ENCODE measurements at regions not wholly inside any gene's neighbourhood (a gene's known extent, or its start where the extent isn't known, plus 50 kb on each side); places are given as distances from the start of the nearest gene placed in this dataset.

DNA sequence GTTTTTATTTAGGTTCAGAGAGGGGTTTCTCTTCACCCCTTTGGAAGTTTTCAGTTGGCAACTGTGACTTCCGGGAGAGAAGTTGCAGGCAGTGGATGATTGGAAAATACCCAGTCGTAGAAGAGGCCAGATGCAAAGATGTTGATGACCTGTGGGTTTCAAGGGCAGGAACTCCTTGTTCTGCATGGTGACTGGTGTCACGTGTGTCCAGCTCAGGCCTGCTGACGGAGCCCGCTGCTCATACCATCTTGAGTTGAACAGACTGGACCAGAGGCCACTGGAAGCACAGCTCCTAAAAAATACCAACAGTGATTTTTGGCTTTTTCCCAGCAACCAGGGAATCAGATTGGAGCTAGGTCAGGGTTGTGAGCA is 243.9 kb upstream of the KLF4 start:
- TF ChIP-seq, protein P1, sequence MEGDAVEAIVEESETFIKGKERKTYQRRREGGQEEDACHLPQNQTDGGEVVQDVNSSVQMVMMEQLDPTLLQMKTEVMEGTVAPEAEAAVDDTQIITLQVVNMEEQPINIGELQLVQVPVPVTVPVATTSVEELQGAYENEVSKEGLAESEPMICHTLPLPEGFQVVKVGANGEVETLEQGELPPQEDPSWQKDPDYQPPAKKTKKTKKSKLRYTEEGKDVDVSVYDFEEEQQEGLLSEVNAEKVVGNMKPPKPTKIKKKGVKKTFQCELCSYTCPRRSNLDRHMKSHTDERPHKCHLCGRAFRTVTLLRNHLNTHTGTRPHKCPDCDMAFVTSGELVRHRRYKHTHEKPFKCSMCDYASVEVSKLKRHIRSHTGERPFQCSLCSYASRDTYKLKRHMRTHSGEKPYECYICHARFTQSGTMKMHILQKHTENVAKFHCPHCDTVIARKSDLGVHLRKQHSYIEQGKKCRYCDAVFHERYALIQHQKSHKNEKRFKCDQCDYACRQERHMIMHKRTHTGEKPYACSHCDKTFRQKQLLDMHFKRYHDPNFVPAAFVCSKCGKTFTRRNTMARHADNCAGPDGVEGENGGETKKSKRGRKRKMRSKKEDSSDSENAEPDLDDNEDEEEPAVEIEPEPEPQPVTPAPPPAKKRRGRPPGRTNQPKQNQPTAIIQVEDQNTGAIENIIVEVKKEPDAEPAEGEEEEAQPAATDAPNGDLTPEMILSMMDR (IDR thresholded peaks at IDR 0.05), result no peak
- intact Hi-C loops (cut with micrococcal nuclease), result no loop called here
- no peak for DNase-seq
- Mint-ChIP-seq H3K9me3 (no peaks in the 10 kb centered on the region), H3K27me3 (ENCODE audit: low read depth in 3 of 3) (peaks cover 1 to 2% (median 2%) of the 10 kb centered on the region in 3 donors), H3K36me3 (no peaks in the 10 kb centered on the region), H3K27ac (peak overlapping the region in 5 of 7 donors; percentile 6 to 83 (median 75)), H3K4me3 (peak overlapping the region; percentile 52 to 69), H3K4me1 (peaks cover 22% of the 10 kb centered on the region)
- Histone ChIP-seq H4K20me1 (ENCODE audit: insufficient read depth, low read length) (no peaks in the 10 kb centered on the region), H3K4me3 (replicated peaks in 1 of 3; ENCODE audit: low read depth in 2 of 3, low read length in 3 of 3) (peak overlapping the region in 2 of 3 experiments; percentile 7 to 36), H3K4me1 (ENCODE audit: control insufficient read depth in 1 of 2, insufficient read depth in 2 of 2, low read length in 2 of 2) (peaks cover 14 to 17% of the 10 kb centered on the region in 2 donors), H3K79me2 (ENCODE audit: insufficient read depth, low read length) (no peaks in the 10 kb centered on the region), H3K27ac (ENCODE audit: low read depth in 1 of 2, low read length in 2 of 2) (peak overlapping the region in 1 of 2 donors; percentile 42), H3K36me3 (replicated peaks in 1 of 2; ENCODE audit: control insufficient read depth in 1 of 2, insufficient read depth in 2 of 2, low read length in 2 of 2) (no peaks in the 10 kb centered on the region), H3K9me3 (replicated peaks in 1 of 2; ENCODE audit: control insufficient read depth in 1 of 2, insufficient read depth in 1 of 2, low read length in 2 of 2) (no peaks in the 10 kb centered on the region), H2AFZ (ENCODE audit: insufficient read depth, low read depth, low read length, poor library complexity, severe bottlenecking) (peak overlapping the region; percentile 64), H3K27me3 (ENCODE audit: control insufficient read depth in 2 of 2, insufficient read depth in 2 of 2, low read length in 2 of 2) (no peaks in the 10 kb centered on the region), H3K9ac (ENCODE audit: insufficient read depth, low read length, poor library complexity, severe bottlenecking) (no peak overlapping the region), H3K4me2 (replicated peaks; ENCODE audit: extremely low read depth, low read length, poor library complexity, severe bottlenecking) (peak overlapping the region; percentile 55)
- 100% methylated on average over 5 of the region's 5 CpGs for WGBS (ENCODE audit: insufficient coverage)

DNA sequence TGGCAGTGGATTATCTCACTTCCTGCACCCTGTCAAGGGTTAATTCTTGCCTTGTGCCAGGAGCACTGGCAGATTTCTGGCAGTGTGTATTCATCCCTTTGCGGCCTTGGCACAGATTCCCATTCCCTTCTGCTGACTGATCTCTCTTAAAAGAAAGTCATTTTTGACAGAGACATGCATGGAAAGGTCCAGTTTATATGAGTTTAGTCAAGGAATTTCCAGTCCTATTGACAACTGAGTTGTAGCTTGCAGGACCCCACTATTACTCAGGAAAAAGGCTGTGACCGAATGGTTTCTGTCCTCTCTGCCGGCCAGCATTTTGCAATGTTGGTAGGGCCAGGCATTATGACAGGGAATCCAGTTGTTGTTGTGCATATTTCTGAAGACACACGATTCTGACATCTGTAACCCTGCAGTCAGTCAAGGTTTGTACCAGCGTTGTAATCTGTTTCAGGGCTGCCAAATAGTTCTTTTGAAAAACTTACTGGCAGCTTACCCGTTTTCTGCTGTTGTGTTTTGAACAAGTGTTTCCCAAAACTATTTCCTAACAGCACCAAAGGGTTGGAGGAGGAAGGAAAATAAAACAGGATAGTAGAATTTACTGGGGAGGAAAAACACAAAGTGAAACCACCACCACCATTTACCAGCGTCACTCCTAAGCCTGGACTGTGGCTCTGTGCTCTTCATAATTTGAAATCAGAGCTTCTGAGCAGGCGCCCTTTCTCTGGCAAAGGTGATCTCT is 243.4 kb upstream of the KLF4 start:
- Mint-ChIP-seq H3K4me1 (peaks cover 17% of the 10 kb centered on the region), H3K36me3 (no peaks in the 10 kb centered on the region), H3K27ac (peak overlapping the region in 5 of 7 donors; percentile 6 to 83 (median 75)), H3K27me3 (ENCODE audit: low read depth in 3 of 3) (peaks cover 1 to 2% (median 1%) of the 10 kb centered on the region in 3 donors), H3K9me3 (no peaks in the 10 kb centered on the region), H3K4me3 (peak overlapping the region; percentile 52 to 69)
- Histone ChIP-seq H3K9ac (ENCODE audit: insufficient read depth, low read length, poor library complexity, severe bottlenecking) (no peak overlapping the region), H3K4me3 (replicated peaks in 1 of 3; ENCODE audit: low read depth in 2 of 3, low read length in 3 of 3) (peak overlapping the region in 2 of 3 experiments; percentile 7 to 36), H3K27ac (ENCODE audit: low read depth in 1 of 2, low read length in 2 of 2) (peak overlapping the region in 1 of 2 donors; percentile 42), H3K27me3 (ENCODE audit: control insufficient read depth in 2 of 2, insufficient read depth in 2 of 2, low read length in 2 of 2) (no peaks in the 10 kb centered on the region), H3K79me2 (ENCODE audit: insufficient read depth, low read length) (no peaks in the 10 kb centered on the region), H3K9me3 (replicated peaks in 1 of 2; ENCODE audit: control insufficient read depth in 1 of 2, insufficient read depth in 1 of 2, low read length in 2 of 2) (no peaks in the 10 kb centered on the region), H4K20me1 (ENCODE audit: insufficient read depth, low read length) (no peaks in the 10 kb centered on the region), H2AFZ (ENCODE audit: insufficient read depth, low read depth, low read length, poor library complexity, severe bottlenecking) (peak overlapping the region; percentile 64), H3K4me1 (ENCODE audit: control insufficient read depth in 1 of 2, insufficient read depth in 2 of 2, low read length in 2 of 2) (peaks cover 14 to 17% of the 10 kb centered on the region in 2 donors), H3K4me2 (replicated peaks; ENCODE audit: extremely low read depth, low read length, poor library complexity, severe bottlenecking) (peak overlapping the region; percentile 55), H3K36me3 (replicated peaks in 1 of 2; ENCODE audit: control insufficient read depth in 1 of 2, insufficient read depth in 2 of 2, low read length in 2 of 2) (no peaks in the 10 kb centered on the region)
- TF ChIP-seq, protein P1 (IDR thresholded peaks at IDR 0.05), result no peak
- no peak for DNase-seq
- 68% methylated on average over 5 of the region's 8 CpGs for WGBS (ENCODE audit: insufficient coverage)
- intact Hi-C loops (cut with micrococcal nuclease), result no loop called here

Measured in CD14-positive monocyte (primary cell).